Esophagus muscularis mucosa (tissue), 4 donors: ENCODE measurements at regions not wholly inside any gene's neighbourhood (a gene's known extent, or its start where the extent isn't known, plus 50 kb on each side); places are given as distances from the start of the nearest gene placed in this dataset.

ENCODE experiments used
- DNase-seq: peaks from one replicate; pipeline ENCODE4 v3.0.0-alpha.2; 2017; ENCODE audit errors: extremely low spot score
- H3K27ac ChIP-seq, 4 donors: fragments of 200-600 bp; sonication (generic); replicated peaks in 1 of 4; 1 replicate in 3 of 4; 2 replicates in 1 of 4; pipeline ENCODE4 v1.5.1; 2016 to 2019; ENCODE audit warnings: mild to moderate bottlenecking in 1 of 4
- H3K27me3 ChIP-seq, 4 donors: fragments of 200-600 bp; sonication (generic); one replicate each; pipeline versions ENCODE4 v1.5.1 to v1.6.0; 2016 to 2019
- H3K36me3 ChIP-seq, 4 donors: fragments of 200-600 bp; sonication (generic); one replicate each; pipeline ENCODE4 v1.5.1; 2016 to 2019
- H3K4me1 ChIP-seq, 4 donors: fragments of 200-600 bp; sonication (generic); one replicate each; pipeline ENCODE4 v1.5.1; 2016 to 2019
- H3K4me3 ChIP-seq, 4 donors: fragments of 200-600 bp; sonication (generic); 1 replicate in 2 of 4; 2 replicates in 2 of 4; pipeline ENCODE4 v1.5.1; 2016 to 2019; ENCODE audit warnings: mild to moderate bottlenecking in 4 of 4, moderate library complexity in 1 of 4
- H3K9me3 ChIP-seq, 4 donors: fragments of 200-600 bp; sonication (generic); 1 replicate in 3 of 4; 2 replicates in 1 of 4; pipeline ENCODE4 v1.5.1; 2016 to 2019
- EP300 ChIP-seq: sonication (generic); formaldehyde crosslinking; IDR thresholded peaks from one replicate; pipeline ENCODE4 v1.6.1; 2017; ENCODE audit warnings: antibody characterized with exemption
- POLR2A ChIP-seq: fragments of 450-650 bp; IDR thresholded peaks from one replicate; pipeline ENCODE4 v1.6.1; 2017; ENCODE audit warnings: antibody characterized with exemption, moderate library complexity, mild to moderate bottlenecking, low read depth
- POLR2AphosphoS5 ChIP-seq, 2 donors: sonication (generic); formaldehyde crosslinking; IDR thresholded peaks; one replicate each; pipeline ENCODE4 v1.6.1; 2017; ENCODE audit warnings: antibody characterized with exemption in 2 of 2
- WGBS: methylation state at CpG from one replicate; pipeline ENCODE4 v1.1.5; 2018; 5-methylcytosine and 5-hydroxymethylcytosine counted together
- intact Hi-C: fragments of 100-400 bp; cut with DNase I; formaldehyde crosslinking; loops from one replicate; pipeline ENCODE4 v1.15.1; 2023
- TF ChIP-seq, protein P1 (sequence below), 3 experiments: fragments of 200-600 bp in 2 of 3; fragments of 450-650 bp in 1 of 3; sonication (generic) in 2 of 3; IDR thresholded peaks; one replicate each; pipeline ENCODE4 v1.5.1; 2017 to 2019; ENCODE audit warnings: antibody characterized with exemption in 3 of 3, mild to moderate bottlenecking in 2 of 3, moderate library complexity in 1 of 3

- intact Hi-C loops, result no loop called here
Measured at GRCh38 chr6:66865771-66866170, 1158.7 kb upstream of the EYS start.

GRCh38 chr6:66861007-66861541 lies 1154.0 kb upstream of the EYS start:
- no peak for TF ChIP-seq POLR2AphosphoS5 (IDR thresholded peaks at IDR 0.05)
- no peak for TF ChIP-seq EP300
- TF ChIP-seq, protein P1, sequence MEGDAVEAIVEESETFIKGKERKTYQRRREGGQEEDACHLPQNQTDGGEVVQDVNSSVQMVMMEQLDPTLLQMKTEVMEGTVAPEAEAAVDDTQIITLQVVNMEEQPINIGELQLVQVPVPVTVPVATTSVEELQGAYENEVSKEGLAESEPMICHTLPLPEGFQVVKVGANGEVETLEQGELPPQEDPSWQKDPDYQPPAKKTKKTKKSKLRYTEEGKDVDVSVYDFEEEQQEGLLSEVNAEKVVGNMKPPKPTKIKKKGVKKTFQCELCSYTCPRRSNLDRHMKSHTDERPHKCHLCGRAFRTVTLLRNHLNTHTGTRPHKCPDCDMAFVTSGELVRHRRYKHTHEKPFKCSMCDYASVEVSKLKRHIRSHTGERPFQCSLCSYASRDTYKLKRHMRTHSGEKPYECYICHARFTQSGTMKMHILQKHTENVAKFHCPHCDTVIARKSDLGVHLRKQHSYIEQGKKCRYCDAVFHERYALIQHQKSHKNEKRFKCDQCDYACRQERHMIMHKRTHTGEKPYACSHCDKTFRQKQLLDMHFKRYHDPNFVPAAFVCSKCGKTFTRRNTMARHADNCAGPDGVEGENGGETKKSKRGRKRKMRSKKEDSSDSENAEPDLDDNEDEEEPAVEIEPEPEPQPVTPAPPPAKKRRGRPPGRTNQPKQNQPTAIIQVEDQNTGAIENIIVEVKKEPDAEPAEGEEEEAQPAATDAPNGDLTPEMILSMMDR (IDR thresholded peaks at IDR 0.05), result no peak
- no peak for TF ChIP-seq POLR2A
- DNase-seq, result no peak
- intact Hi-C loops, result no loop called here
- H3K4me3 ChIP-seq, result no peak overlapping the region
- H3K9me3 ChIP-seq, result no peaks in the 10 kb centered on the region
- no peaks in the 10 kb centered on the region for H3K4me1 ChIP-seq
- no peaks in the 10 kb centered on the region for H3K36me3 ChIP-seq
- H3K27me3 ChIP-seq, result no peaks in the 10 kb centered on the region
- WGBS, result 55% methylated on average over 2 of the region's 2 CpGs
- no peak overlapping the region for H3K27ac ChIP-seq

More at GRCh38 chr6:66865771-66866170, 1158.7 kb upstream of the EYS start:
- no peaks in the 10 kb centered on the region for H3K27me3 ChIP-seq
- DNase-seq, result no peak
- H3K27ac ChIP-seq, result no peak overlapping the region
- H3K9me3 ChIP-seq, result no peaks in the 10 kb centered on the region
- TF ChIP-seq, protein P1 (IDR thresholded peaks at IDR 0.05), result no peak
- TF ChIP-seq POLR2AphosphoS5 (IDR thresholded peaks at IDR 0.05), result no peak
- TF ChIP-seq EP300, result no peak
- no peak for TF ChIP-seq POLR2A
- H3K4me1 ChIP-seq, result no peaks in the 10 kb centered on the region
- H3K36me3 ChIP-seq, result no peaks in the 10 kb centered on the region
- no peak overlapping the region for H3K4me3 ChIP-seq

DNA sequence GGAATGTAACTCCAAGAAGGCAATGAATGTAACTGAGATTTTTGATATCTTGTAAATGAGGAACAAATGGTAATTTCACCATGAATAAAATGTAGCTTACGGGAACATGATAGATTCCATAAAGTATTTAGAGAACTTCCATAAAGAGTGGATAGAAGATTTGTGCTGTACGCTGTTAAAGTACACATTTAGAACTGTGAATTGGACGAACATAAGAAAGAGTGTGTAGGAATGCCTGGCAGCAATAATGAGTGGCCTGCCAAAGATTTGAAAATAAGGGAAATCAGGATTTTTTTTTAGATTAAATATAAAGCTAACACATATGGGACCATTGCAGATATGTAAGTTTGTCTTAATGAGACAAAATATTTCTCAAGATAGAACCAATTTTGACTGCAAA lies 1153.3 kb upstream of the EYS start:
- H3K4me3 ChIP-seq, result no peak overlapping the region
- H3K27ac ChIP-seq, result no peak overlapping the region
- no peak for DNase-seq
- no peaks in the 10 kb centered on the region for H3K9me3 ChIP-seq
- no peaks in the 10 kb centered on the region for H3K27me3 ChIP-seq
- intact Hi-C loops, result no loop called here
- WGBS, result 63% methylated on average over 3 of the region's 3 CpGs
- no peaks in the 10 kb centered on the region for H3K36me3 ChIP-seq
- no peak for TF ChIP-seq POLR2AphosphoS5 (IDR thresholded peaks at IDR 0.05)
- TF ChIP-seq EP300, result no peak
- TF ChIP-seq, protein P1 (IDR thresholded peaks at IDR 0.05), result no peak
- no peak for TF ChIP-seq POLR2A
- no peaks in the 10 kb centered on the region for H3K4me1 ChIP-seq

DNA sequence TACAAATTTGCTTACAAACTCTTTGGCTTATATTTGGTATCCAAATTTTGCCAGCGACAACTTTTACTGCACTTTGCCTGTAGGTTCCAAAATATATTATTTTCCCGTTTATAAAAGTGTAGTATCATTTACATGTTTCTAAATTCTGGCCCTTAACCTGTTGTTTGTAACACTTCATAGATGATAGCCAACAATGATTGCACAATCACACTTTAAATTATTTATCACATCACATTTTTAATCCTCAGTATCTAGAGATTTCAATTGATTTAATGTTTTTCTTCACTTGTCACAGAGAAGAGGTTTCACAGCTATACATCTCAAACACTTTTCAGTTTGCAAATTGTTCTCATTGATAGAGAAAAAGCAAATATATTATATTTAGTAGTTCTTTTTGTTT lies 1151.2 kb upstream of the EYS start:
- intact Hi-C loops, result no loop called here
- Histone ChIP-seq H3K36me3 (no peaks in the 10 kb centered on the region), H3K9me3 (no peaks in the 10 kb centered on the region), H3K27ac (no peak overlapping the region), H3K4me3 (no peak overlapping the region), H3K27me3 (no peaks in the 10 kb centered on the region), H3K4me1 (no peaks in the 10 kb centered on the region)
- 39% methylated on average over 2 of the region's 2 CpGs for WGBS
- DNase-seq, result no peak
- no peak for TF ChIP-seq POLR2AphosphoS5 (IDR thresholded peaks at IDR 0.05)
- TF ChIP-seq, protein P1 (IDR thresholded peaks at IDR 0.05), result no peak
- TF ChIP-seq EP300, result no peak
- no peak for TF ChIP-seq POLR2A

DNA sequence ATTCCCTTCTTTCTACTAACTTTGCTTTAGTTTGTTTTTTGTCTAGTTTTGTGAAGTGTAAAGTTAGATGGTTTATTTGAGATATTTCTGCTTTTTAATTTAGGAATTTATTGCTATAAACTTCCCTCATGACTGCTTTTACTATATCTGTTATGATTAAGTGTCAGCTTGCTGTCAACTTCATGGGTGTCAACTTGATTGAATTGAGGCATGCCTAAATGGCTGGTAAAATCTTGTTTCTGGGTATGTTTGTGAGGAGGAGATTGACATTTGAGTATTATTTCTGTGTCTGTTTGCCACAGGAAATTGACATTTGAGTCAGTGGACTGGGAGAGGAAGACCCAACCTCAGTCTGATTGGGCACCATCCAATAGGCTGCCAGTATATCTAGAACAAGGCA lies 1147.0 kb upstream of the EYS start:
- no peak for DNase-seq
- Histone ChIP-seq H3K27ac (no peak overlapping the region), H3K4me3 (no peak overlapping the region), H3K9me3 (no peaks in the 10 kb centered on the region), H3K36me3 (no peaks in the 10 kb centered on the region), H3K4me1 (no peaks in the 10 kb centered on the region), H3K27me3 (no peaks in the 10 kb centered on the region)
- intact Hi-C loops, result no loop called here
- TF ChIP-seq POLR2AphosphoS5 (IDR thresholded peaks at IDR 0.05), result no peak
- TF ChIP-seq, protein P1 (IDR thresholded peaks at IDR 0.05), result no peak
